ENCODE measurements at regions not wholly inside any gene's neighbourhood (a gene's known extent, or its start where the extent isn't known, plus 50 kb on each side); places are given as distances from the start of the nearest gene placed in this dataset.

- peak; percentile 37 for DNase-seq (ENCODE audit: low read depth)
- TF ChIP-seq, protein P1, sequence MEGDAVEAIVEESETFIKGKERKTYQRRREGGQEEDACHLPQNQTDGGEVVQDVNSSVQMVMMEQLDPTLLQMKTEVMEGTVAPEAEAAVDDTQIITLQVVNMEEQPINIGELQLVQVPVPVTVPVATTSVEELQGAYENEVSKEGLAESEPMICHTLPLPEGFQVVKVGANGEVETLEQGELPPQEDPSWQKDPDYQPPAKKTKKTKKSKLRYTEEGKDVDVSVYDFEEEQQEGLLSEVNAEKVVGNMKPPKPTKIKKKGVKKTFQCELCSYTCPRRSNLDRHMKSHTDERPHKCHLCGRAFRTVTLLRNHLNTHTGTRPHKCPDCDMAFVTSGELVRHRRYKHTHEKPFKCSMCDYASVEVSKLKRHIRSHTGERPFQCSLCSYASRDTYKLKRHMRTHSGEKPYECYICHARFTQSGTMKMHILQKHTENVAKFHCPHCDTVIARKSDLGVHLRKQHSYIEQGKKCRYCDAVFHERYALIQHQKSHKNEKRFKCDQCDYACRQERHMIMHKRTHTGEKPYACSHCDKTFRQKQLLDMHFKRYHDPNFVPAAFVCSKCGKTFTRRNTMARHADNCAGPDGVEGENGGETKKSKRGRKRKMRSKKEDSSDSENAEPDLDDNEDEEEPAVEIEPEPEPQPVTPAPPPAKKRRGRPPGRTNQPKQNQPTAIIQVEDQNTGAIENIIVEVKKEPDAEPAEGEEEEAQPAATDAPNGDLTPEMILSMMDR (conservative IDR thresholded peaks at IDR 0.05; ENCODE audit: control insufficient read depth, insufficient read depth, low read depth, low read length): no peak
- no peak overlapping the region for H3K4me3 ChIP-seq (ENCODE audit: control insufficient read depth, low read depth, low read length)
Observed at GRCh38 chr2:111634995-111635538, 248.9 kb downstream of the ANAPC1 start.

DNA sequence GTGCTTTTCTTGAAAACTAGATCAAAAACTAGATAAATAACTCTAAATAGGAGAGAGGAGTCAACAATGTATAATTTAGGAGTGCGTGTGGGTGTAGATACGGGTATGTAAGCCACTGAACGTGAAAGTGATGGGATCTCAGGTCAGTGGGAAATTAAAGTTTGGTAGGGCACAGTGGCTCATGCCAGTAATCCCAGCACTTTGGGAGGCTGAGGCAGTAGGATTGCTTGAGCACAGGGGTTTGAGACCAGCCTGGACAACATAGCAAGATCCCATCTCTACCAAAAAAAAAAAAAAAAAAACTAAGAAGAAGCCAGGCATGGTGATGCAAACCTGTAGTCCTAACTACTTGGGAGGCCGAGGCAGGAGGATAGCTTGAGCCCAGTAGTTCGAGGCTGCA lies 247.1 kb downstream of the ANAPC1 start:
- DNase-seq (ENCODE audit: low read depth): no peak
- TF ChIP-seq, protein P1 (conservative IDR thresholded peaks at IDR 0.05; ENCODE audit: control insufficient read depth, insufficient read depth, low read depth, low read length): no peak
- H3K4me3 ChIP-seq (ENCODE audit: control insufficient read depth, low read depth, low read length): no peak overlapping the region

DNA sequence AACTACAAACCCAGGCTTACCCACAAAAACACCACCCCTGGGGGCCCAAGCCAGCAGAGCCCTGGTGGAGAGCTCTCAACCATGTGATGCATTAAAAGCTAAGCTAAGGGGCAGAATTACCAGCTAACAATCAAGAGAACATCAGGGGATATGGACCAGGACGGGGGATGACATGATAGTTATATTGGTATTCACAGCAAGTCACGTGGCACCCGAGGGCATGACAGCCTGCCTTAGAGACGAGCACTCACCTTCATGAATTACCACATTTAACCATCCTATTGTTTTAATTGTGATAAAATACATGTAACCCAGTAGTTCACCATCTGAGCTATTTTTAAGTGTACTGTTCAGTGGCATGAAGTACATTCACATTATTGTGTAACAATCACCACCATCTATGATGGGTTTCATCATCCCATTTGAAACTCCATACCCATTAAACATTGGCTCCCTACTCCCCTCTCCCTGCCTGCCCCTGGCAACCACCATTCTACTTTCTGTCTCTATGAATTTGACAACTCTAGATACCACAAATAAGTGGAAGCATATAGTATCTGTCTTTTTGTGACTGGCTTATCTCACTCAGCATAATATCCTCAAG lies 245.6 kb downstream of the ANAPC1 start:
- no peak overlapping the region for H3K4me3 ChIP-seq (ENCODE audit: control insufficient read depth, low read depth, low read length)

DNA sequence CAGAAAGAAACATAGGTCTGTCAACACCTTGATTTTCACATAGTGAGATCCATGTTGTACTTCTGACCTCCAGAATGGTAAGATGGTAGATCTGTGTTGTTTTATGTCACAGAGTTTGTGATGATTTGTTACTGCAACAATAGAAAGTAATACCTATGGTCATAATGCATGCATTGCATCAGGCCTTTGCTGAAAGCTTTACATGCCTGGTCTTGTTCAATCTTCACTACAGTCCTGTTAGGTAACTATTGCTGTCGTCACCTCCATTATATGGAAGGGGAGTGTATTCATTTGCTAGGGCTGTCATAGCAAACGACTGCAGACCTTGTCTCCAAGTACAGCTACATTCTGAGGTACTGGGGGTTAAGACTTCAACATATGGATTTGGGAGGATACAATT lies 243.5 kb downstream of the ANAPC1 start:
- no peak for DNase-seq (ENCODE audit: low read depth)
- no peak overlapping the region for H3K4me3 ChIP-seq (ENCODE audit: control insufficient read depth, low read depth, low read length)
- TF ChIP-seq, protein P1 (conservative IDR thresholded peaks at IDR 0.05; ENCODE audit: control insufficient read depth, insufficient read depth, low read depth, low read length): no peak

More for the DNA sequence above, 245.6 kb downstream of the ANAPC1 start:
- TF ChIP-seq, protein P1 (conservative IDR thresholded peaks at IDR 0.05; ENCODE audit: control insufficient read depth, insufficient read depth, low read depth, low read length): no peak
- DNase-seq (ENCODE audit: low read depth): no peak

- DNase-seq (ENCODE audit: low read depth): no peak
- TF ChIP-seq, protein P1 (conservative IDR thresholded peaks at IDR 0.05; ENCODE audit: control insufficient read depth, insufficient read depth, low read depth, low read length): no peak
- no peak overlapping the region for H3K4me3 ChIP-seq (ENCODE audit: control insufficient read depth, low read depth, low read length)
Observed at GRCh38 chr2:111642586-111643327, 241.2 kb downstream of the ANAPC1 start.

- H3K4me3 ChIP-seq (ENCODE audit: control insufficient read depth, low read depth, low read length): no peak overlapping the region
- DNase-seq (ENCODE audit: low read depth): no peak
- TF ChIP-seq, protein P1 (conservative IDR thresholded peaks at IDR 0.05; ENCODE audit: control insufficient read depth, insufficient read depth, low read depth, low read length): no peak
Observed at GRCh38 chr2:111643759-111644158, 240.2 kb downstream of the ANAPC1 start.

Measured in fibroblast of mammary gland (primary cell).